ENCODE measurements at regions not wholly inside any gene's neighbourhood (a gene's known extent, or its start where the extent isn't known, plus 50 kb on each side); places are given as distances from the start of the nearest gene placed in this dataset.

GRCh38 chr2:66813976-66814375, 379.1 kb downstream of the MEIS1 start:
- no peaks in the 10 kb centered on the region for H3K4me1 ChIP-seq
- TF ChIP-seq CTCF (IDR thresholded peaks at IDR 0.05) = no peak
- H3K4me3 ChIP-seq = no peak overlapping the region
- no peak for ATAC-seq
- WGBS, 2 donors = 52 to 73% methylated on average over 2 of the region's 2 CpGs
- no peaks in the 10 kb centered on the region for H3K27me3 ChIP-seq
- H3K27ac ChIP-seq = no peak overlapping the region
- peaks cover 0 to 12% (median 0%) of the 10 kb centered on the region in 11 donors for H3K9me3 ChIP-seq
- DNase-seq = no peak
- H3K36me3 ChIP-seq = no peaks in the 10 kb centered on the region
- intact Hi-C loops (cut with DNase I) = no loop called here

- DNase-seq (no peak), ATAC-seq (no peak)
- Histone ChIP-seq H3K4me1 (no peaks in the 10 kb centered on the region), H3K36me3 (no peaks in the 10 kb centered on the region), H3K27me3 (no peaks in the 10 kb centered on the region), H3K27ac (no peak overlapping the region), H3K4me3 (no peak overlapping the region), H3K9me3 (peaks cover 0 to 16% (median 0%) of the 10 kb centered on the region in 11 donors)
- TF ChIP-seq CTCF (IDR thresholded peaks at IDR 0.05) = no peak
- WGBS, 2 donors = 73 to 79% methylated on average over 1 of the region's 1 CpG
- intact Hi-C loops (cut with DNase I) = no loop called here
Measured at GRCh38 chr2:66814916-66815315, 380.0 kb downstream of the MEIS1 start.

- no peak overlapping the region for H3K4me3 ChIP-seq
- H3K27ac ChIP-seq = no peak overlapping the region
- no peaks in the 10 kb centered on the region for H3K36me3 ChIP-seq
- H3K4me1 ChIP-seq = no peaks in the 10 kb centered on the region
- 84 to 90% methylated on average over 4 of the region's 4 CpGs for WGBS, 2 donors
- peaks cover 0 to 16% (median 0%) of the 10 kb centered on the region in 11 donors for H3K9me3 ChIP-seq
- ATAC-seq (no peak), DNase-seq (no peak)
- no peaks in the 10 kb centered on the region for H3K27me3 ChIP-seq
- TF ChIP-seq CTCF (IDR thresholded peaks at IDR 0.05) = no peak
- intact Hi-C loops (cut with DNase I) = no loop called here
Measured at GRCh38 chr2:66815886-66816285, 381.0 kb downstream of the MEIS1 start.

GRCh38 chr2:66821168-66821567, 386.2 kb downstream of the MEIS1 start:
- Histone ChIP-seq H3K36me3 (no peaks in the 10 kb centered on the region), H3K4me3 (no peak overlapping the region), H3K4me1 (no peaks in the 10 kb centered on the region), H3K27me3 (no peaks in the 10 kb centered on the region), H3K9me3 (peaks cover 0 to 16% (median 0%) of the 10 kb centered on the region in 11 donors), H3K27ac (no peak overlapping the region)
- TF ChIP-seq CTCF (IDR thresholded peaks at IDR 0.05) = no peak
- ATAC-seq = no peak
- 74 to 85% methylated on average over 4 of the region's 4 CpGs for WGBS, 2 donors
- intact Hi-C loops (cut with DNase I) = no loop called here
- DNase-seq = no peak
